A549 (cell line): ENCODE measurements at regions not wholly inside any gene's neighbourhood (a gene's known extent, or its start where the extent isn't known, plus 50 kb on each side); places are given as distances from the start of the nearest gene placed in this dataset.

ENCODE experiments used
- ATAC-seq, 2 experiments: fragments of 200-7000 bp in 1 of 2; fragments of >200 bp in 1 of 2; cut with Nextera tagmentation in 1 of 2; cut with Tn5 transposase in 1 of 2; 3 replicates each; pipeline versions ENCODE4 v1.8.0 to v1.9.1; 2018 to 2020; ENCODE audit warnings: mild to moderate bottlenecking in 1 of 2, moderate library complexity in 1 of 2
- CTCF ChIA-PET: fragments of 300-600 bp; sonication (Branson Sonifier 250); formaldehyde crosslinking; extraction: SDS; loops from one replicate; lab custom pipeline; 2021; ENCODE audit warnings: antibody characterized with exemption, inconsistent platforms; lab: Yijun Ruan, JAX
- POLR2A ChIA-PET: fragments of 350-600 bp; formaldehyde crosslinking; extraction: SDS; loops from one replicate; lab custom pipeline; 2021; ENCODE audit warnings: antibody characterized with exemption, inconsistent platforms; lab: Yijun Ruan, JAX
- DNase-seq, 2 experiments: peaks; one replicate each; pipeline versions ENCODE4 v3.0.0 to v3.0.0-alpha.2; 2011 to 2016; ENCODE audit warnings: low read depth in 1 of 2, low spot score in 1 of 2
- FAIRE-seq: peaks from 2 replicates; lab custom pipeline; 2011; peaks lifted over from hg19 to GRCh38; lab: Jason Lieb, UNC
- H3K27ac ChIP-seq, 2 experiments: fragments of >200 bp; sonication (Bioruptor Twin); formaldehyde crosslinking; 3 replicates each; pipeline ENCODE4 v1.5.1; 2016 to 2017
- H3K4me1 ChIP-seq: fragments of >200 bp; sonication (Bioruptor Twin); formaldehyde crosslinking; 3 replicates; pipeline ENCODE4 v1.6.1; 2016
- H3K4me2 ChIP-seq: fragments of >200 bp; sonication (Bioruptor Twin); formaldehyde crosslinking; 3 replicates; pipeline ENCODE4 v1.6.1; 2016
- H3K4me3 ChIP-seq: fragments of >200 bp; sonication (Bioruptor Twin); formaldehyde crosslinking; 3 replicates; pipeline ENCODE4 v1.5.1; 2016
- H3K9me3 ChIP-seq: fragments of >200 bp; sonication (Bioruptor Twin); formaldehyde crosslinking; 3 replicates; pipeline ENCODE4 v1.6.1; 2016
- CBX8 ChIP-seq: fragments of 200-600 bp; sonication (generic); IDR thresholded peaks from 2 replicates; pipeline ENCODE4 v1.6.1; 2016
- CEBPB ChIP-seq, 2 experiments: fragments of >200 bp in 1 of 2; sonication (Bioruptor Twin) in 1 of 2; formaldehyde crosslinking in 1 of 2; IDR thresholded peaks; 2 replicates each; pipeline ENCODE4 v1.6.1; 2012 to 2016
- EHMT2 ChIP-seq: fragments of 200-600 bp; sonication (generic); IDR thresholded peaks from 2 replicates; pipeline ENCODE4 v1.6.1; 2016; ENCODE audit warnings: antibody characterized with exemption, low read depth, mild to moderate bottlenecking, moderate library complexity
- ESRRA ChIP-seq: fragments of 150-350 bp; IDR thresholded peaks from 2 replicates; pipeline ENCODE4 v1.6.1; 2014; ENCODE audit warnings: mild to moderate bottlenecking, low read length, borderline replicate concordance
- FOSL2 ChIP-seq, 2 experiments: fragments of 450-650 bp in 1 of 2; fragments of >200 bp in 1 of 2; sonication (Bioruptor Twin) in 1 of 2; formaldehyde crosslinking; IDR thresholded peaks; 2 replicates each; pipeline versions ENCODE4 v1.5.0 to v1.6.1; 2016 to 2020; ENCODE audit warnings: mild to moderate bottlenecking in 1 of 2, moderate library complexity in 1 of 2
- GATA3 ChIP-seq: IDR thresholded peaks from 2 replicates; pipeline ENCODE4 v1.6.1; 2012; ENCODE audit warnings: borderline replicate concordance
- JUNB ChIP-seq: fragments of >200 bp; sonication (Bioruptor Twin); formaldehyde crosslinking; IDR thresholded peaks from 2 replicates; pipeline ENCODE4 v1.6.1; 2016
- MYC ChIP-seq: IDR thresholded peaks from 2 replicates; pipeline ENCODE4 v1.6.1; 2012; ENCODE audit warnings: mild to moderate bottlenecking, inconsistent platforms, low read length, improper control_type of control experiment, borderline replicate concordance
- NPAS2 ChIP-seq: fragments of 250-450 bp; sonication (Bioruptor Pico); IDR thresholded peaks from 2 replicates; pipeline ENCODE4 v1.8.0; 2022; ENCODE audit warnings: mild to moderate bottlenecking, moderate library complexity, borderline replicate concordance
- PHF8 ChIP-seq: fragments of 200-600 bp; sonication (generic); IDR thresholded peaks from 2 replicates; pipeline ENCODE4 v1.6.1; 2016; ENCODE audit warnings: low read depth, mild to moderate bottlenecking, antibody characterized with exemption, moderate library complexity, borderline replicate concordance
- POLR2A ChIP-seq: IDR thresholded peaks from 2 replicates; pipeline ENCODE4 v1.6.1; 2012; ENCODE audit warnings: mild to moderate bottlenecking, low read length
- POLR2AphosphoS2 ChIP-seq: conservative IDR thresholded peaks from 2 replicates; pipeline ENCODE4 v1.6.1; 2012; ENCODE audit warnings: low read length, improper control_type of control experiment, inconsistent platforms
- RAD21 ChIP-seq, 2 experiments: fragments of >200 bp in 1 of 2; sonication (Bioruptor Twin) in 1 of 2; formaldehyde crosslinking in 1 of 2; IDR thresholded peaks in 1 of 2; conservative IDR thresholded peaks in 1 of 2; 2 replicates in 1 of 2; 3 replicates in 1 of 2; pipeline ENCODE4 v1.6.1; 2012 to 2018; ENCODE audit warnings: inconsistent platforms in 1 of 2
- SMC3 ChIP-seq: fragments of >200 bp; sonication (Bioruptor Twin); formaldehyde crosslinking; IDR thresholded peaks from 3 replicates; pipeline ENCODE4 v1.6.1; 2018; ENCODE audit warnings: inconsistent platforms
- TFCP2L1 ChIP-seq: fragments of 250-450 bp; sonication (Bioruptor Pico); IDR thresholded peaks from 2 replicates; pipeline ENCODE4 v1.5.0; 2021; ENCODE audit warnings: mild to moderate bottlenecking
- ZC3H11A ChIP-seq: fragments of 450-650 bp; IDR thresholded peaks from 2 replicates; pipeline ENCODE4 v1.6.1; 2014; ENCODE audit warnings: antibody characterized with exemption, mild to moderate bottlenecking
- ZNF302 ChIP-seq: fragments of 250-450 bp; sonication (Bioruptor Pico); IDR thresholded peaks from 2 replicates; pipeline ENCODE4 v1.9.0; 2021; ENCODE audit warnings: inconsistent platforms, mild to moderate bottlenecking, moderate library complexity
- WGBS: methylation state at CpG from one replicate; pipeline ENCODE4 v1.1.6; 2017; ENCODE audit errors: missing lambda C conversion rate; 5-methylcytosine and 5-hydroxymethylcytosine counted together
- TF ChIP-seq, protein P1 (sequence below): fragments of >200 bp; sonication (Bioruptor Twin); formaldehyde crosslinking; IDR thresholded peaks from 3 replicates; pipeline ENCODE4 v1.6.1; 2016
- TF ChIP-seq, protein P2 (sequence below): IDR thresholded peaks from 2 replicates; pipeline ENCODE4 v1.6.1; 2012
- TF ChIP-seq, protein P3 (sequence below): fragments of >200 bp; sonication (Bioruptor Twin); formaldehyde crosslinking; IDR thresholded peaks from 2 replicates; pipeline ENCODE4 v1.6.1; 2016
- TF ChIP-seq, protein P4 (sequence below): fragments of 250-450 bp; sonication (Bioruptor Pico); IDR thresholded peaks from 2 replicates; pipeline ENCODE4 v1.5.0; 2020; ENCODE audit warnings: low read depth, mild to moderate bottlenecking, moderate library complexity

DNA sequence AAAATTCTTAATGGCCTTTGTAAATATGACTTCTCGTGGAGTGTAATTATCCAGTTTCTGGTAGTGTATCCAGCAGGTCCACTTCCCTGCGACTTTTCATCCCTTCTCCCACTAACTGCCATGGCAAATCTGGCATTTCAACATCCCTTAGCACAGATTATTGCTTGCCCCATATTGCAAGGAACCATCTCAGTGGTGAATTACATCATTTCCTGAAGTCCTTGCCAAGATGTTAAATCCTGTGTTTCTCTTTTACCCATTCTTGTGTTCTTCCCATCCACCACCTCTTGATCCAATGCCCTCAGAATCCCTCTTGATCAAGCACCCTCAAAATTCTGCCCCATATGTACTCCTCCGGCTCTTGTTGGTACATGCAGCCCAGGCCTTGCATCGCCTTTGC is 88.1 kb upstream of the ZNF81 start:
- Histone ChIP-seq H3K4me1 (no peaks in the 10 kb centered on the region), H3K27ac (no peak overlapping the region), H3K4me2 (no peak overlapping the region), H3K4me3 (no peak overlapping the region), H3K9me3 (no peaks in the 10 kb centered on the region)
- ChIA-PET POLR2A (no interaction called here), CTCF (no interaction called here)
- no peak for DNase-seq
- 26% methylated on average over 4 of the region's 4 CpGs for WGBS
- ATAC-seq, result no peak
- FAIRE-seq, result no peak
- no peak for TF ChIP-seq ESRRA
- no peak for TF ChIP-seq NPAS2

GRCh38 chrX:47746446-47746845 is 87.5 kb upstream of the UXT start:
- H3K9me3 ChIP-seq, result no peaks in the 10 kb centered on the region
- H3K4me2 ChIP-seq, result no peak overlapping the region
- H3K4me1 ChIP-seq, result no peaks in the 10 kb centered on the region
- TF ChIP-seq, protein P1, sequence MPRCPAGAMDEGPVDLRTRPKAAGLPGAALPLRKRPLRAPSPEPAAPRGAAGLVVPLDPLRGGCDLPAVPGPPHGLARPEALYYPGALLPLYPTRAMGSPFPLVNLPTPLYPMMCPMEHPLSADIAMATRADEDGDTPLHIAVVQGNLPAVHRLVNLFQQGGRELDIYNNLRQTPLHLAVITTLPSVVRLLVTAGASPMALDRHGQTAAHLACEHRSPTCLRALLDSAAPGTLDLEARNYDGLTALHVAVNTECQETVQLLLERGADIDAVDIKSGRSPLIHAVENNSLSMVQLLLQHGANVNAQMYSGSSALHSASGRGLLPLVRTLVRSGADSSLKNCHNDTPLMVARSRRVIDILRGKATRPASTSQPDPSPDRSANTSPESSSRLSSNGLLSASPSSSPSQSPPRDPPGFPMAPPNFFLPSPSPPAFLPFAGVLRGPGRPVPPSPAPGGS, result no peak
- TF ChIP-seq ZC3H11A (no peak), GATA3 (no peak), MYC (no peak), ZNF302 (no peak), RAD21 (conservative IDR thresholded peaks at IDR 0.05 in 1 of 2, IDR thresholded peaks at IDR 0.05 in 1 of 2) (no peak), PHF8 (no peak), SMC3 (no peak), POLR2AphosphoS2 (no peak), JUNB (no peak), FOSL2 (IDR thresholded peaks at IDR 0.05) (no peak), FOSL2 (CRISPR knock-in tag; IDR thresholded peaks at IDR 0.05) (no peak), ESRRA (no peak), CBX8 (no peak), TFCP2L1 (CRISPR knock-in tag) (no peak), POLR2A (no peak)
- TF ChIP-seq, protein P2, sequence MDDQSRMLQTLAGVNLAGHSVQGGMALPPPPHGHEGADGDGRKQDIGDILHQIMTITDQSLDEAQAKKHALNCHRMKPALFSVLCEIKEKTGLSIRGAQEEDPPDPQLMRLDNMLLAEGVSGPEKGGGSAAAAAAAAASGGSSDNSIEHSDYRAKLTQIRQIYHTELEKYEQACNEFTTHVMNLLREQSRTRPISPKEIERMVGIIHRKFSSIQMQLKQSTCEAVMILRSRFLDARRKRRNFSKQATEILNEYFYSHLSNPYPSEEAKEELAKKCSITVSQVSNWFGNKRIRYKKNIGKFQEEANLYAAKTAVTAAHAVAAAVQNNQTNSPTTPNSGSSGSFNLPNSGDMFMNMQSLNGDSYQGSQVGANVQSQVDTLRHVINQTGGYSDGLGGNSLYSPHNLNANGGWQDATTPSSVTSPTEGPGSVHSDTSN, result no peak
- TF ChIP-seq, protein P3, sequence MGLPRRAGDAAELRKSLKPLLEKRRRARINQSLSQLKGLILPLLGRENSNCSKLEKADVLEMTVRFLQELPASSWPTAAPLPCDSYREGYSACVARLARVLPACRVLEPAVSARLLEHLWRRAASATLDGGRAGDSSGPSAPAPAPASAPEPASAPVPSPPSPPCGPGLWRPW, result no peak
- no peak for DNase-seq
- ChIA-PET POLR2A (no interaction called here), CTCF (interaction anchor here (0.9 kb wide), 1 partner anchor 205 kb away, joined by 4 read pairs; no protein-coding TSS in a partner anchor)
- H3K4me3 ChIP-seq, result no peak overlapping the region
- FAIRE-seq, result no peak
- no peak for ATAC-seq
- WGBS, result 33% methylated on average over 3 of the region's 3 CpGs
- no peak overlapping the region for H3K27ac ChIP-seq

DNA sequence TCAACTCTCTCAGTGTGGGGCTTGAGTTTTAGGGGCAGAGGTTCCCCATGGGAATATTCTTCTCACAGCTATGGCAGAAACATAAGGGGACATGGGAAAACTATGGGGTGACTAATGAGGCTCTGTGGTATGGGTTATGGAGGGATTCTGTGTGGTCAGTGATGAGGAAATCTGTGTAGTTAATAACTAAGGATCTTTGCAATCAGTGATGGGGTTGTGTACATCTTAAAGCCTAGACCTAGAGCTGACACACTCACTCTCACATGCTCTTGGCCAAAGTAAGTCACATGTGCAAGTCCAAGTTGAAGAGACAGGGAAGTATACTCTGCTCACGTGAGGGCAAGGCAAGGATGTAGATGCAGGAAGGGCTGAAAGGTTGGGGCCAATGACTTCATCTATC is 86.4 kb upstream of the UXT start:
- TF ChIP-seq, protein P4, sequence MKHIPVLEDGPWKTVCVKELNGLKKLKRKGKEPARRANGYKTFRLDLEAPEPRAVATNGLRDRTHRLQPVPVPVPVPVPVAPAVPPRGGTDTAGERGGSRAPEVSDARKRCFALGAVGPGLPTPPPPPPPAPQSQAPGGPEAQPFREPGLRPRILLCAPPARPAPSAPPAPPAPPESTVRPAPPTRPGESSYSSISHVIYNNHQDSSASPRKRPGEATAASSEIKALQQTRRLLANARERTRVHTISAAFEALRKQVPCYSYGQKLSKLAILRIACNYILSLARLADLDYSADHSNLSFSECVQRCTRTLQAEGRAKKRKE, result no peak
- TF ChIP-seq EHMT2 (no peak), CEBPB (IDR thresholded peaks at IDR 0.05) (no peak), MYC (no peak)
- ATAC-seq (no peak), DNase-seq (no peak), FAIRE-seq (no peak)
- ChIA-PET POLR2A (no interaction called here), CTCF (interaction anchor here (0.7 kb wide), 1 partner anchor 26 kb away, joined by 3 read pairs; no protein-coding TSS in a partner anchor)
- H3K4me1 ChIP-seq, result no peaks in the 10 kb centered on the region
- 40% methylated on average over 1 of the region's 1 CpG for WGBS
- H3K27ac ChIP-seq, result no peak overlapping the region
- H3K9me3 ChIP-seq, result no peaks in the 10 kb centered on the region
- no peak overlapping the region for H3K4me2 ChIP-seq
- no peak overlapping the region for H3K4me3 ChIP-seq
